ENCODE measurements at regions not wholly inside any gene's neighbourhood (a gene's known extent, or its start where the extent isn't known, plus 50 kb on each side); places are given as distances from the start of the nearest gene placed in this dataset.

- DNase-seq (ENCODE audit: low read depth, low spot score) (no peak), ATAC-seq (no peak)
- Histone ChIP-seq H3K4me1 (ENCODE audit: control insufficient read depth, insufficient read depth, low read length) (no peaks in the 10 kb centered on the region), H3K27ac (ENCODE audit: low read length) (no peak overlapping the region), H3K9me3 (ENCODE audit: control insufficient read depth, insufficient read depth, low read depth, low read length) (no peaks in the 10 kb centered on the region), H3K36me3 (ENCODE audit: control insufficient read depth, insufficient read depth, low read length) (no peaks in the 10 kb centered on the region), H3K27me3 (ENCODE audit: control insufficient read depth, insufficient read depth, low read length) (no peaks in the 10 kb centered on the region), H3K4me3 (ENCODE audit: low read depth in 2 of 2, low read length in 2 of 2) (no peak overlapping the region)
- no TSS peak for BruUV-seq (replicated peaks)
- ChIA-PET POLR2A (no interaction called here), CTCF (no interaction called here)
- no peak for TF ChIP-seq CTCF (IDR thresholded peaks at IDR 0.05)
- TF ChIP-seq REST (IDR thresholded peaks at IDR 0.05; ENCODE audit: insufficient read depth in 1 of 2, low read depth in 2 of 2, low read length in 1 of 2) = no peak
- TF ChIP-seq SIN3A (IDR thresholded peaks at IDR 0.05; ENCODE audit: borderline replicate concordance, insufficient read depth, low read depth, low read length) = no peak
- no peak for TF ChIP-seq POLR2AphosphoS5 (IDR thresholded peaks at IDR 0.05; ENCODE audit: low read depth, low read length)
- TF ChIP-seq TCF7L2 (IDR thresholded peaks at IDR 0.05; ENCODE audit: low read depth, low read length) = no peak
- intact Hi-C loops (cut with micrococcal nuclease; ENCODE audit: unreplicated experiment) = no loop called here
- in situ Hi-C loops (cut with HindIII; ENCODE audit: low pct_unique_long_range_greater_than_20kb, low sequenced_read_pairs) = no loop called here
Observed at GRCh38 chr13:22461854-22462490, 718.8 kb upstream of the SGCG start.

- BruUV-seq (replicated peaks) = no TSS peak
Observed at GRCh38 chr13:22463089-22463488, 717.7 kb upstream of the SGCG start.

More at GRCh38 chr13:22463089-22463488, 717.7 kb upstream of the SGCG start:
- in situ Hi-C loops (cut with HindIII; ENCODE audit: low pct_unique_long_range_greater_than_20kb, low sequenced_read_pairs) (no loop called here), intact Hi-C loops (cut with micrococcal nuclease; ENCODE audit: unreplicated experiment) (no loop called here)
- CTCF ChIA-PET = no interaction called here
- Histone ChIP-seq H3K36me3 (ENCODE audit: control insufficient read depth, insufficient read depth, low read length) (no peaks in the 10 kb centered on the region), H3K9me3 (ENCODE audit: control insufficient read depth, insufficient read depth, low read depth, low read length) (no peaks in the 10 kb centered on the region), H3K27me3 (ENCODE audit: control insufficient read depth, insufficient read depth, low read length) (no peaks in the 10 kb centered on the region), H3K4me3 (ENCODE audit: low read depth in 2 of 2, low read length in 2 of 2) (no peak overlapping the region), H3K27ac (ENCODE audit: low read length) (no peak overlapping the region), H3K4me1 (ENCODE audit: control insufficient read depth, insufficient read depth, low read length) (no peaks in the 10 kb centered on the region)
- ATAC-seq = no peak
- no peak for TF ChIP-seq SIN3A (IDR thresholded peaks at IDR 0.05; ENCODE audit: borderline replicate concordance, insufficient read depth, low read depth, low read length)
- no peak for TF ChIP-seq POLR2AphosphoS5 (IDR thresholded peaks at IDR 0.05; ENCODE audit: low read depth, low read length)
- no peak for TF ChIP-seq REST (IDR thresholded peaks at IDR 0.05; ENCODE audit: insufficient read depth in 1 of 2, low read depth in 2 of 2, low read length in 1 of 2)
- no peak for TF ChIP-seq CTCF (IDR thresholded peaks at IDR 0.05)
- TF ChIP-seq TCF7L2 (IDR thresholded peaks at IDR 0.05; ENCODE audit: low read depth, low read length) = no peak
- DNase-seq (ENCODE audit: low read depth, low spot score) = no peak
- POLR2A ChIA-PET = interaction anchor here (0.6 kb wide), 1 partner anchor 486 kb away, joined by 3 read pairs; no protein-coding TSS in a partner anchor
